Spleen (tissue), 7 donors: ENCODE measurements at regions not wholly inside any gene's neighbourhood (a gene's known extent, or its start where the extent isn't known, plus 50 kb on each side); places are given as distances from the start of the nearest gene placed in this dataset.

Experiments
- CTCF ChIP-seq, 11 experiments: fragments of 200-600 bp in 7 of 11; fragments of 450-650 bp in 4 of 11; sonication (generic) in 4 of 11; IDR thresholded peaks in 8 of 11; conservative IDR thresholded peaks in 3 of 11; 1 replicate in 7 of 11; 2 replicates in 4 of 11; pipeline versions ENCODE4 v1.4.0 to v1.8.0; 2016 to 2021; ENCODE audit warnings: antibody characterized with exemption in 11 of 11, inconsistent platforms in 4 of 11, mild to moderate bottlenecking in 1 of 11
- POLR2A ChIP-seq, 3 donors: fragments of 450-650 bp; IDR thresholded peaks; one replicate each; pipeline ENCODE4 v1.5.1; 2017; ENCODE audit warnings: antibody characterized with exemption in 3 of 3, mild to moderate bottlenecking in 1 of 3
- POLR2AphosphoS5 ChIP-seq, 3 donors: sonication (generic); formaldehyde crosslinking; IDR thresholded peaks; one replicate each; pipeline ENCODE4 v1.5.1; 2017; ENCODE audit warnings: antibody characterized with exemption in 3 of 3
- donor health status: DM: no; HTN: no; CAD: no; lungs with moderate emphysema.
- donor health status: DM: no; HTN: no; CAD: no.
- donor health status: DM: no; HTN: no; CAD: no.

DNA sequence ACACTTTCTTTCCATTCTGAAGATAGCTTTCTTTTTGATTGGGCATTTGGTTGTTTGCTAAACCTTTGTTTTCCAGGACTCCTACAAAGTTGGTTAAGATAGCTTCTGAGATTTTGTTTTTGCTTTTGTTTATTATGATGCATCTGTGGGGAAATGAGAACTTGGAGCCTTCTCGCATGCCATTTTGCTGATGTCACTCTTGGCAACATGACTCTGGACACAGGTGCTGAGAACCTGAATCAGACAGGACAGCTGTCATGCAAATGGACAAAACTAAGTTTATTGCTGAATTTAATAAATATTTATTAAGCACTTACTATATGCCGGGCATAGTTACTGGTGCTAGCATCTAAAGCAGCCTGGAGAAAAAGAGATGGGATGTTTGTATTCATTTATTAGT, 274.1 kb downstream of the ZEB1 start:
- TF ChIP-seq POLR2AphosphoS5 (IDR thresholded peaks at IDR 0.05) (no peak), POLR2A (IDR thresholded peaks at IDR 0.05) (no peak), CTCF (IDR thresholded peaks at IDR 0.05 in 8 of 11, conservative IDR thresholded peaks at IDR 0.05 in 3 of 11) (no peak)
